ENCODE measurements at regions not wholly inside any gene's neighbourhood (a gene's known extent, or its start where the extent isn't known, plus 50 kb on each side); places are given as distances from the start of the nearest gene placed in this dataset.

- Histone ChIP-seq H3K4me2 (ENCODE audit: insufficient read depth, low read length) (no peak overlapping the region), H3K36me3 (ENCODE audit: control insufficient read depth, insufficient read depth, low read length) (no peaks in the 10 kb centered on the region), H3K27ac (ENCODE audit: extremely low read depth, low read depth, low read length) (no peak overlapping the region), H4K20me1 (replicated peaks; ENCODE audit: control insufficient read depth, insufficient read depth, low read length) (no peaks in the 10 kb centered on the region), H3K9me3 (replicated peaks; ENCODE audit: control insufficient read depth, insufficient read depth, low read depth, low read length) (no peaks in the 10 kb centered on the region), H3K4me3 (no peak overlapping the region), H3K79me2 (ENCODE audit: control insufficient read depth, insufficient read depth, low read length) (no peaks in the 10 kb centered on the region), H3K27me3 (ENCODE audit: control insufficient read depth in 2 of 2, insufficient read depth in 2 of 2, low read length in 2 of 2) (no peaks in the 10 kb centered on the region), H3K9me1 (ENCODE audit: control insufficient read depth, insufficient read depth, low read length) (no peaks in the 10 kb centered on the region), H3K9ac (ENCODE audit: insufficient read depth in 1 of 2, low read depth in 2 of 2, low read length in 2 of 2) (no peak overlapping the region), H3K4me1 (replicated peaks in 1 of 2; ENCODE audit: control insufficient read depth in 2 of 2, insufficient read depth in 2 of 2, low read length in 2 of 2) (no peaks in the 10 kb centered on the region), H2AFZ (ENCODE audit: low read depth, low read length) (no peak overlapping the region)
- ChIA-PET CTCF (ENCODE audit: low intra/inter-chr PET ratio) (no interaction called here), POLR2A (no interaction called here)
- no peak for TF ChIP-seq HIVEP1 (CRISPR knock-in tag; IDR thresholded peaks at IDR 0.05)
- TF ChIP-seq ZNF280B (CRISPR knock-in tag; IDR thresholded peaks at IDR 0.05), result no peak
- no peak for TF ChIP-seq NUFIP1 (IDR thresholded peaks at IDR 0.05; ENCODE audit: partially characterized antibody)
- TF ChIP-seq ZNF239 (CRISPR knock-in tag; IDR thresholded peaks at IDR 0.05), result no peak
- TF ChIP-seq CGGBP1 (CRISPR knock-in tag; IDR thresholded peaks at IDR 0.05), result no peak
- no peak for TF ChIP-seq KDM1A (IDR thresholded peaks at IDR 0.05)
- no peak for TF ChIP-seq ZNF507 (tag; conservative IDR thresholded peaks at IDR 0.05)
- TF ChIP-seq MNT (conservative IDR thresholded peaks at IDR 0.05), result no peak
- TF ChIP-seq ZNF354B (CRISPR knock-in tag; IDR thresholded peaks at IDR 0.05), result no peak
- no peak for TF ChIP-seq CCNT2 (IDR thresholded peaks at IDR 0.05; ENCODE audit: borderline replicate concordance, extremely low read depth, insufficient read length, low read depth, low read length)
- TF ChIP-seq MAFK (IDR thresholded peaks at IDR 0.05; ENCODE audit: low read length), result no peak
- no peak for TF ChIP-seq RBM34 (IDR thresholded peaks at IDR 0.05; ENCODE audit: borderline replicate concordance, insufficient read depth, low read length)
- no peak for TF ChIP-seq ZBTB2 (IDR thresholded peaks at IDR 0.05)
- no peak for TF ChIP-seq PHF8 (IDR thresholded peaks at IDR 0.05; ENCODE audit: borderline replicate concordance, low read length)
- TF ChIP-seq ZNF23 (CRISPR knock-in tag; IDR thresholded peaks at IDR 0.05), result no peak
- TF ChIP-seq CEBPZ (IDR thresholded peaks at IDR 0.05; ENCODE audit: borderline replicate concordance, low read depth, low read length), result no peak
- no peak for TF ChIP-seq RBM14 (IDR thresholded peaks at IDR 0.05; ENCODE audit: borderline replicate concordance, insufficient read depth, low read depth, low read length)
- in situ Hi-C loops (cut with MboI), result no loop called here
- no TSS peak for BruUV-seq (replicated peaks)
- ATAC-seq, result no peak
- DNase-seq (ENCODE audit: extremely low read depth in 1 of 4, low spot score in 3 of 4), result no peak
- intact Hi-C loops (cut with micrococcal nuclease), result no loop called here
- FAIRE-seq, result no peak
Observed at GRCh38 chr2:19299522-19299921, 58.9 kb downstream of the OSR1 start.
